NCI-H1092 treated with DMSO at 0.1 percent for 48 hours (cell line): ENCODE measurements at regions not wholly inside any gene's neighbourhood (a gene's known extent, or its start where the extent isn't known, plus 50 kb on each side); places are given as distances from the start of the nearest gene placed in this dataset.

Experiments
- DNase-seq: peaks from one replicate; lab custom pipeline; 2025; lab: John Stamatoyannopoulos, UW

DNA sequence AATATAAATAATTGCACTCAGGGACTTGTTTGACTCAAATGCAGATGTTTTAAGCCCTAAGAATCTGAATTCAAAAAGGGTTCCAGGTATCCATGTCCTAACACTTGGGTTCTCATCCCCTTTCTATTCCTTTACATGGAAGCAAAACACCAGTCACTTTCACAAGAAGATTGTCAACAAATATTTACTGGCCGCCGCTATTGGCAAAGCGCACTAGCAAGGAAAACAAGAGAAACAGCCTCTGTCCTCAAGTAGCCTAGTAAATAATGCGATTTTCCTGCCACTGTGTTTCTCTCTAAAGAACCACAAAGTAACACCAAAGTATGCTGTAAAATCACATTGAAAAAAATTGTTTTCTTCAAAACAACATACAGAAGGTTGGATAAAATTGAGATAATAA lies 66.7 kb upstream of the EZH2 start:
- no peak for DNase-seq

DNA sequence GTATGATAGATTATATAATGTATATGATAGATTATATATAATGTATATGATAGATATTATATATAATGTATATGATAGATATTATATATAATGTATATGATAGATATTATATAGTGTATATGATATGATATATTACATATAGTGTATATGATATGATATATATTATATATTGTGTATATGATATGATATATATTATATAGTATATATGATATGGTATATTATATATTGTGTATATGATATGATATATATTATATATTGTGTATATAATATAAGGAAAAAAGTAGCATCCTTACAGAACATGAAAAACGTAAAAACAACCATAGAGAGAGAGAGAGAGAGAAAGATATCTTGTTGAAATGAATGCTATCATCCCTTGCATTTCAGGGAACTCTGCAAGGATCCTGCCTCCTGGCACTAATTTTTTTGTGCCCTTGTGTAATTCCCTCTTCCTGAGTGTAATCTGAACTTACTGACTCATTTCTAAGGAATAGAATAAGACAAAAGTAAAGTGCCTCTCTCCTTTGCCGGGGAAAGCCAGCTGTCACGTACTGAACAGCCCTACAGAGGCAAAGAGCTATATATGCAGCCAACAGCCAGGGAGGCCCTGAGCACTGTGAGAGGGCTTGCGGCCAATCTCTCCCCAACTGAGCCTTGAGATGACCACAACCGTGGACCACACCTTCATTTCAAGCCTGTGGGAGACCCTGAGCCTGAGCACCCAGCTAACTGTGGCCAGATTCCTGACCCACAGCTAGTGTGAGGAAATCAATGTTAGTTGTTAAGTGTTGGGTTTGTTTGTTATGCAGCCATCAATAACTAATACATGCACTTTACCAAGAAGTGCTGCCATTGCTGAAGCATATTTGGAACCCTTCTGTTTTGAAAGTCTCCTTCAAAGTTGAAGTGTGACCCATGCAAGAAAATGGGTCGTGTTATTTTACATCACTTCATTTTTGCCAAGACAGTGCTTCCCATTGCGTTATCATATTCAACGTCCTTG lies 61.1 kb upstream of the EZH2 start:
- no peak for DNase-seq

DNA sequence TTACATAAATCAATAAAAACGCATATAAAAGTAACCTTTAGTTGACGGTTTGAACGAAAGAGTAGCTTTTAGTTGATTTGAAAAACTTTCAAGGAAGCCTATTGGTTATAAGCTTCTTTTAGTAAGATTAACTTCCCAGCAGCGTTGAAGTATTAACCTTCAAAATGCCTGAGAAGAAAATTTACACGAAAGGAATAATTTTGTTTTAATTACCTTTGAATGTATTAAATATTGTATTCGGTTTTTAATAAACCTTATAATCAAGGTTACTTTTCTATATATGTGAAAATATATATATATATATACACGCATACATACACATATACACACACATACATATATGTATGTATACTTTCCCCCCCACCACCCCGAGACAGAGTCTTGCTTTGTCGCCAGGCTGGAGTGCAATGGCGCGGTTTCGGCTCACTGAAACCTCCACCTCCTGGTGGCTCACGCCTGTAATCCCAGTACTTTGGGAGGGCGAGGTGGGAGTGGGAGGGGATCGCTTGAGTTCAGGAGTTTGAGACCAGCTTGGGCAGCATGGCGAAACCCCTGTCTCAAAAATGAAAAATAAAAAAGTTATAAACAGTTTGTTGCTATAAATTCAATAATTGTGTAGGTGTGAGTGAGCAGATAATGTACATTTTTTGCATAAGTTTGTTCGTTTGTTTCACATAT lies 57.6 kb upstream of the EZH2 start:
- DNase-seq: peak; percentile 81

DNA sequence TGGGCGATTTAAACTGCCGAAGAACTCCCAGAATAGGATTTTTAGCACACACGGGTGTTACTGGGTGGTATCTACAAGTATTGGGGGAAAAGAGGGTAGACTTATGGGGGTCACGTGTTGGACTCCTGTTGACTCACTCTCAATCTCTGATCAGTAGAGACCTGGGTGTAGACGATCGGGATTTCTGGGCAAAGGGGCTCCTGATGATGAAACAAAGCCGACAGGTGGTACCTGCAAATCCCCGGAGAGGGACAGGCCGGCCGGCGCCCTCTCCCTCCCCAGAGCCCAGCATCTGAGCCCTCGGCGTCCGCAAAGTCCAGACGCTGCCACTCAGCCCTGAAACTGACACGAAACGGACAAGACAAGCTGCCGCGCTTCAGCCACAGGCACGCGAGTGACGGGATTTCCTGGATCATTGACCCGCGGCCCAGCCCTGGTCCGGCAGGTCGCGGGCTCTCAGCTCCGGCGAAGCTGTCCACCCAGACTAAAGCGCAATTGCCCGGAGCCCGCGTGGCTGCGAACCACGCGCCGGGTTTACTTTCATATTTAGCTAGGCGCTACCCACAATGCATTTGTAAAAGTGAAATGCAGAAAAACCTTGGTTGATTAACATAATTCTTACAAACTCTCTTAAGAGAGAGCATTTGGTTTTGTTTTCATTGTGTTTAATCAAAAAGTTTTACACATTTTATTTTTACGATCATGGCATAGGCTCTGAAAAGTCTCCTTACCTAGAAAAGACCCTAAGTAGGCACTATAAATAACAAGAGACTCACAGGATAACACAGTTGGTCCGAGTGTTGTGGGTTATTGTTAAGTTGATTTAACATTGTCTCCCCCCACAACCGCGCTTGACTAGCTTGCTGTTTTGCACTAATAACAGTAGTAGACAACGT lies 56.9 kb upstream of the EZH2 start:
- peak; percentile 91 for DNase-seq

- DNase-seq: no peak
Observed at GRCh38 chr7:148939128-148939755, 55.2 kb upstream of the EZH2 start.

DNA sequence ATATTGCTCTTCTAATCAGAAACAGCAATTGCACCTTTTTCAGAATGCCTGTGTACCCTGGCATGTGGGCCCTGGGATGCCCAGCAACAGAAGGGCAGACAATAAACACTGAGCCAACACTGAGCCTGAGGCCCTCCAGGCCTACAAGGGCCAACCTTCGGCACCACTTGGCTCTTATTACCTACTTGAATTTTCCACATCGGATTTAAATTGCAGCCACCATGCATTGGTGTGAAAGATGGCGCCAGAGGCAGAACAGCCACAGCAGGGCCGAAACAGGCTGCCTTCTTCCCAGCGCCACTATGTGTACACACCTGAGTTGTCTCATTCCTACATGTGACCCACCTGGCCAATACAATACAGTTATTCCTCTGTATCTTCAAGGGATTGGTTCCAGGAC lies 51.4 kb upstream of the EZH2 start:
- no peak for DNase-seq
